ENCODE measurements at regions not wholly inside any gene's neighbourhood (a gene's known extent, or its start where the extent isn't known, plus 50 kb on each side); places are given as distances from the start of the nearest gene placed in this dataset.
A peak's percentile ranks its signal among the peaks of the same experiment; 100 is the strongest.
"Not testable (repeated sequence)": the region's sequence is repeated elsewhere in the genome, so short reads cannot be mapped to it uniquely, and the experiment has no call there.

DNA sequence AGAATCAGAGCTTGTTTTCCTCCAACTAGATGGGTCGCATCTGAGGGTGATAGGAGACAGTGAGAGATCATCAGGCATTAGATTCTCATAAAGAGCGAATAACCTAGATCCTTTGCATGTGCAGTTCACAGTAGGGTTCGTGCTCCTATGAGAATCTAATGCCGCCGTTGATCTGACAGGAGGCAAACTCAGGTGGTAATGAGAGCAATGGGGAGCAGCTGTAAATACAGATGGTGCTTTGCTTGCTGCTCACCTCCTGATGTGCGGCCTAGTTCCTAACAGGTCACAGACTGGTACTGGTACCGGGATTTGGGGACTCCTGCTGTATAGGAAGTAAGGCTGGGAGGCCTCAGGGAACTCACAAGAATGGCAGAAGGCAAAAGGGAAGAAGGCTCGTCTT lies 276.5 kb downstream of the FAT4 start:
- DNase-seq = no peak

DNA sequence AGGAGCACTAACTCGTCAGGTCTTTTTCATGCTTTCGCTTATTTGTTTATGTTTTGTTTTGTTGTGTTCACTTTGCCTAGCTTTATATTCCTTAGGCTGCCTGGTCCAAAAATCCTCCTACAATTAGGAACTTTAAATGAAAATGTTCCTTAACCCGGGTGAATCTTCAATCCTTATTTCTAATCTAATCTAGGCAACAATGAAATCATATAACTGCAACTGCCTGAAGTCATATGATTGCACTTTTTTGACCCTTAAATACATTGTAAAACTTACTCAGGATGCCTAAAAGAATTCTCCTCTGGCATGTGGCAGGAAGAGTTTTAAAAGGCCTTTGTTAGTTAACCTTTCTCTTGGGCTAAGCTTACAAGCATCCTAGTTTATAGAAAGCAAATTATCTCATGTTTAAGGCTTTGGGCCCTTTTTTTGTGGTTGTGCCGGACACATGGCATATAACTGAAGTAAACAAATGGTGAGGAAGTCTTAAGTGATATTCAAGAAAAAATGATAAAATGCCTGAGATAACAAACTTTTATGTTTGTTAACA lies 279.4 kb downstream of the FAT4 start:
- no peak for DNase-seq

DNA sequence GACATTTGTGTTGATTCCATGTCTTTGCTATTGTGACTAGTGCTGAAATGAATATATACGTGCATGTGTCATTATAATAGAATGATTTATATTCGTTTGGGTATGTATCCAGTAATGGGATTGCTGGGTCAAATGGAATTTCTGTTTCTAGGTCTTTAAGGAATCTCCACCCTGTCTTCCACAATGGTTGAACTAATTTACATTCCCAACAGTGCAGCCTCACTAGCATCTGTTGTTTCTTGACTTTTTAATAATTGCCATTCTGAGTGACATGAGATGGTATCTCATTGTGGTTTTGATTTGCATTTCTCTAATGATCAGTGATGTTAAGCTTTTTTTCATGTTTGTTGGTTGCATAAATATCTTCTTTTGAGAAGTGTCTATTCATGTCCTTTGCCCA lies 291.2 kb downstream of the FAT4 start:
- not testable (repeated sequence) for DNase-seq

DNA sequence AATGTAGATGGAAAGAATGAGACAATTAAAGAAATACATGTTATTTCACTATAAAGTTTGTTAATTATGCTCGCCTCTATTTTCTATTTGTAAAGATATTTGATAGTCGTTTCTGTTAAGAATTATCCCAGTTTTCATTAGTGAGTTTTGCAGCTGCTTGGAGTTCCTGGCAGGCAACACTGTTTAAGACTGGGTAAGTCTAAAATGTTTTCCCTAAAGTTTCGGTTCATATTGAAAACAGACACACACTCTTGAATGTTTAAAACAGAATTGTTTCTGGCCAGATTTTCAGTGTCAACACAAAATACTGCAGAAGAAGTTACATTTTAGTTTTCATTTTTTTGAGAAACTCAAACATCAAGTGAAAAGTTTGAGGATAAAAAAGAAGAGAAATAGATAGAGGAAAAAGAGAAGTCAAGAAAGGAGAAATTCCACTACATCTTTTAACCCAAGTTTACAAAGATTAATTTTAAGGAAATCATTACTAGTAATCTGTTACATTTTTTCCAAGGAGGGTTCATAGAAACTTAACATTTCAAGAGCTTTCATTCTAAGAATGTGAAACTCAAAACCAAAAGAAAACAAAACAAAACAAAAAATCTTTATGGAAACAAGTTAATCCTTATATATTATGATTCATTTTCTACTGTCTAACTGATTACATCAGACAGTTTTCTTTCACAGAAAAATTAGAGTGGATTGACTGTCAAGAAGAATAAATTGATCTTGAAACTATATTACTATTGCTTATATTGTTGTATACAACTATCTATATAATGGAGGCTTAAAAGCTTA lies 305.5 kb downstream of the FAT4 start:
- DNase-seq = no peak

DNA sequence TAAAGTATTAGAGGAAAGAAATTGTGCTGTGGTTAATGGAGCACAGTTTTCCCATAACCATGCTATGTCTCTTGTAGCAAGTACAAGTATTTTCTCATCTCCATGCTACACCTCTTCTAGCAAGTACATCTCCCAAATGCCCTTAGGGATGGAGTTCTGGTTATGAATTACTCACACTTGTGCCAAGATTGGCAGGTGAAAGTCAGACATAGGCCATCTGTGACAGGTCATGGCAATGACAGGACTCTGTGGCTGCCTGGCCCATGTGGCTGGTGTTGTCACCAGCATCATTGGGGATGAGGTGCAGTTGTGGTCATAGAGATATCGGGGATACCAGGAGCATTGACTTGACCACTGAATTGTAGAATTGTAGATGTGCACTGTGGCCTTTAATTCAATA lies 310.2 kb downstream of the FAT4 start:
- no peak for DNase-seq

DNA sequence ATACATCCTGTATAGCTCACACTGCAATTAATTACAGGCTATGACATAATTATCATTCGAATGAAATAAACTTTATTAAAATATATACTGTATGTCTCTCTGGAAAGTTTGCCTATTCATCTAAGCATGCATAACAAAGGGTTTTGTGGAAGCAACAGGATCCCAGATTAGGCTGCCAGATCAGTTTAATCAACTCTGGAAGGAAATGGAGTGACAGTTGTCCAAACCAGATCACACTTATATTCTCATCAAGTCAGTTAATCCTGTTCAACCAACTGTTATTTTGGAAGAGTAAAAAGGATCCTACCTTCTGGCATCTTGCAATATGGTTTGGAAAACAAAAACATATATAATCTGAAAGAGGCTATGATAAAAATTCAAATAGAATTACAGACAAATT lies 312.2 kb downstream of the FAT4 start:
- DNase-seq = no peak

DNA sequence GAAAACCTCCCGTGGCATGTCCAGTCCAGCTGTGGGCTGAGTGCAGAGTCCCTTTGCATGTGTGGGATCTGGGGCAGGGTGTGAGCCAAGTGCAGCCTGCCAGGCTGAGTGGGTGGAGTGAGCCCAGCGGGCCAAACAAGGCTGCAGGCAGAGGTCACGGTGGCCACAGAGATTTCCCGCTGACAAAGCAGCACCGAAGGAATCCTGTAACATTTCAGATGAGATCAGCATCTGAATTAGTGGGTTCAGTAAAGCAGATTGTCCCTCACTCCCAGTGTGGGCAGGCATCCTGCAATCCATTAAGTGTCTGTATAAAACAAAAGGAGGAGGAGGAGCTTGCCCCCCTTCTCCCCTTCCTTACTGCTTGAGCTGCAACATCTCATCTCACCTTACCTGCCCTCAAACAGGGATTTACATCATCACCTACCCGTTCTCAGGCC lies 324.4 kb downstream of the FAT4 start:
- no peak for DNase-seq

DNA sequence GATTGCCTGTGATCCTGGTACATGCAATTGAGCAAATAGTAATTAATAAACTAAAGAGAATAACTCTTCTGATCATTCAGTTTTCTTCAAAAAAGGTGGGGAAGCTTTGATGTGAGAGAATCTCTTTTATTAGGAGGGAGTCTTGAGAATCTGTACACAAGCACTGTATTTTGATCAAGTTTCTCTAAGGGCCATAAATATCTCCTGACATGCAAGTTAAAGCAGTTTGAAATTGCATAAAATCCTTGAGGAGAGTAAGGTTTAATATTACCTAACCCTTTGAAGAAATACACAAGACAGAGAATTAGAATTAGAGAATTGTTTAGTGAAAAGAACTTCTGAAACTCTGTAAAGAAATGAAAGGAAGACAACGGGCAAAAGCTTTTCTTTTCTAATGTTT lies 326.9 kb downstream of the FAT4 start:
- DNase-seq = peak; percentile 36

DNA sequence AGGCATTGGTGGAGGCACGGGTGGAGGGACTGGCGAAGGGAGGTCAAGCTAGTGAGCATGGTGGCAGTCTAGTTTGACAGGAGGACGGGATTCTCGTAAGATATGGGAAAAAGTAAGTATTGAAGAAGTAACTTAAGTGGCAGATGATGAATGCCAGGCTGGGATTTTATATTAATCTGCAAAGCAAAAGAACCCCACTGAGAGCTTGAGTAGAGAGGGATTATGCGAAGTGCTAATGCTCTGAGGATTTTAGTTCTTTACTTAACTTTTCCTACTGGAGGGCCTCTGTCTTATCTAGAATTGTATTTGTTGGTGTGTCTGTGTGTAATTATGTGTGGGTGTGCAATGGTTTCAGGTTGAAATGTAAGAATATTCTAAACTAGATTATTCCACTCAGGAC lies 327.9 kb downstream of the FAT4 start:
- no peak for DNase-seq

DNA sequence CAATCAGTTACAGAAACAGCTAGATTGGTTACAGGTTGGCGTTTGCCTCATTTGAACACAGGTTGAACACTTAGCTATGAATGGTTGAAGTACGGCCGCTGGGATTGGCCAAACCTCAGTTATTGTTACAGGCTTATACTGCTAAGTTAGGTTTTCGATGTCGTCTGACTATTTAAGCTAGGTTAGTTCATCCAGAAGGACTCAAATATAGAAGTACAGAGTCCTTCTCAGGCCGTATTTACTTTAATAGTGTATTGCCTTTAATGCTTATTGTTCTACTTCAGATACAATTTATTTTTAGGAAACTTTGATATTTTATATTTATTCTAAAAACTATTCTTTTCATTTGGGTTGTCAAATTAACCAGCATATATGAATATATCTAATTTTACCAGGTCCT lies 334.7 kb downstream of the FAT4 start:
- DNase-seq = no peak

DNA sequence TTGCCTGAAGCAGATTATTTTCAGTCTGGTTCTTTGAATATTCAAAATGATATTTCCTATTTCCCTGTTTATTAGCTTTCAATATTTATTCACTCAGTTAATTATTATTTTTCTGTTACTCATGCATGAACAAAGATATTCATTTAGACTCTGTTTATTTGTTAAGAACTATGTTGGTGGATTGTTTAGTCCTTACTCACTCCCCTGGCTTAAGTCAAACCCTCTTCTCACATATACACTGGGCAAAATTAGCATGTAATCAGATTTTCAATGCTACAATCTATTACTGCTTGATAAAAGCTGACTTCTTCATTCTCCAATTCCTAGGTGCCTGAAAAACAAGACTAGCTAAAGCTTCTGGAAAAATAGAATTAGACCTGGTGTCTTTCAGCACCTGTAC lies 335.8 kb downstream of the FAT4 start:
- DNase-seq = no peak

DNA sequence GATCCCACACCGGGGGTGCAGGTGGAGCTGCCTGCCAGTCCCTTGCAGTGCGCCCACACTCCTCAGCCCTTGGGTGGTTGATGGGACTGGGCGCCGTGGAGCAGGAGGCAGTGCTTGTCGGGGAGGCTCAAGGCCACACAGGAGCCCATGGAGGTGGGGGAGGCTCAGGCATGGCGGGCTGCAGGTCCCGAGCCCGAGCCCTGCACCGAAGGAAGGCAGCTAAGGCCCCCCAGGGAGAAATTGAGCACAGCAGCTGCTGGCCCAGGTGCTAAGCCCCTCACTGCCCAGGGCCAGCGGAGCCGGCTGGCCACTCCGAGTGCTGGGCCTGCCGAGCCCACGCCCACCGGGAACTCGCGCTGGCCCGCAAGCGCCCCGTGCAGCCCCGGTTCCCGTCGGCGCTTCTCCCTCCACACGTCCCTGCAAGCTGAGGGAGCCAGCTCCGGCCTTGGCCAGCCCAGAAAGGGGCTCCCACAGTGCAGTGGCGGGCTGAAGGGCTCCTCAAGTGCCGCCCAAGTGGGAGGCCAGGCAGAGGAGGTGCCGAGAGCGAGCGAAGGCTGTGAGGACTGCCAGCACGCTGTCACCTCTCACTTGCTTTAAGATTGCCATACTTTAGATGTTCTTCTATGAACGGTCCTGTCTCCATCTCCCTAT lies 337.1 kb downstream of the FAT4 start:
- not testable (repeated sequence) for DNase-seq

DNA sequence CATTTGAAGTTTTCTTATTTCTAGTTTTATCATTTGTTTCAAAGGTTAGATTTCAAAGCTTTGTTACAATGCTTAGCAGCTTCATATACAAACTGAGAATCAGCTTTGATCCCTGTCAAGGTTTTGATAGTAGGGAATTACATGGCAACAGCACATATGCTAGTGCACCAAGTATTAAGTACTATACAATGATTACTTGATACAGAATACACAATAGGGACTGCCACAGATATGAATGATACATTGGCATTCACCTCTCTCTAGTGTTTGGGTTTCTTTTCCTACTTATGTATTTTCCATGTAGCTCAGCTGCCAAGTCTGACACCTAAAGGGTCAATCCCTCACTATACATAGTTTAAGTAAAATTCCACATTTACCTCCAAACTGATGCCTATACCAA lies 344.0 kb downstream of the FAT4 start:
- DNase-seq = no peak

DNA sequence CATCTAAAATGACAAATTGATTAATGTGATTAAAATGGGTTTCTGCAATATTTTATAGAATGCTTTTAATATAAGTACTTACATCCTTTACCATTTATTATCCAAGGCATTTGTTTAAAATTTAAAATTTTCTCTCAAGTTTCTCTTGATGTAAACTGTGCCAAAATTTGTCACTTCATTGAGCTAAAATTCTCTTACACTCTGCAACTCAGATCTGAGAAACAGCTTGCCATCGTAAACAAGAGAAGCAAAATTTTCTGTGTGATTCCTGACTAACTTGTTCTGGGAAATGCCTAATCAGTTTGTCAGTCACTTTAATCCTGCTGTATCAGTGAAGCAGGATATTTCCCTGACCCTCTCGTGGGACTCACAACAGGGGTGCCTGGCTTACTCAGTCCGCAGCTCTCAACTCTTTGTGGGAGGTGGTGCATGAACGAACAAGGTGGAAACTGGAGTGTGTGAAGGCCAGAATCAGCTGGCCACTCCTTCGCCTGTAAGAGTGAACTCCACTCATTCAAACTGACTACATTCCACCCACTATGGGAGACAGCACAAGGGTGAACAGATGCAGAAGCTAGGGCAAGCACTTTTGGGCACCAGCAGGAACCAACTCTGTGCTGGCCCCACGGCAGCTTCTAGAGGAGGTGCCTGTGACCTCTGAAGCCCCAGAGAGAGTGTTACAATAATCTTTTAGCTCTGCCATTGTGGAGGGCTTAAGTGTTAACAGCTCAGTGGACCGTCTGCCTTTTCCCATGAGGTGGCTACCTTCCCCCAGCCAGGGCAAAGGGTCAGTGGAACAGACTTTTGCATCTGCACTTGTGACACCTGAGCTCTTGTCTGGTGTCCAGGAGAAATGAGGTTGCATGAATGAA lies 349.4 kb downstream of the FAT4 start:
- DNase-seq = no peak

DNA sequence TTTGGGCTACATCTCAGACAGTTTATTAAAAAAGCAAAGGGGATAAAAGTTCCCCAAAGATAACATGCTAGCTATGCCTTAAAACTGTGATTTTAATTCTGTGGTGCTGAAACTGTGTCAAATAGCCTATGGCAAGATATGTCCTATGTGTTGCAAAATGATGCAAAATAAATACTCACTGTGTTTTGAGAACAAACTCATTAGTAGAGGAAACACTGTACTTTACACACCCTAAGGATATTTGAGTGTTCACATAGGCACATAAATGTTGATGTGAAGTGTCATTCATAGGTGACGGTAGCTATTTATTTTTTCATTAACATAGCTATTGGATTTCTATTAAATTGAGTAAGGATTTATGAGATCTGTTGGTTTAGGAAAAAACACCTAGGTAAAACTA lies 351.9 kb downstream of the FAT4 start:
- no peak for DNase-seq

DNA sequence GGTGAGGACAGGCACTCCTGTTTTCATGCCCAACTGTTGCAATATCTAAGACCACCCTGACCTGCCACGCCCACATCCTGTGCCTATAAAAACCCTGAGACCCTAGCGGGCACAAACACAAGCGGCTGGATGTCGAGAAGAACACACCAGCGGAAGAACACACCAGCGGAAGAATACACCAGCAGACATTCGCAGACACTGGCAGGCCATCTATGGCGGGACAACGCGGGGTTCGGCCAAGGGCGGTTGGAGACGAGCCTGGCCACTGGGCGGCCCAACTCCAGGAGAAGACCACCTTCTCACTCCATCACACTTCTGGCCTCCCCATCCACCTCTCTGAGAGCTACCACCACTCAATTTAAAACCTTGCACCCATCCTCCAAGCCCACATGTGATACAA lies 361.4 kb downstream of the FAT4 start:
- DNase-seq = no peak

DNA sequence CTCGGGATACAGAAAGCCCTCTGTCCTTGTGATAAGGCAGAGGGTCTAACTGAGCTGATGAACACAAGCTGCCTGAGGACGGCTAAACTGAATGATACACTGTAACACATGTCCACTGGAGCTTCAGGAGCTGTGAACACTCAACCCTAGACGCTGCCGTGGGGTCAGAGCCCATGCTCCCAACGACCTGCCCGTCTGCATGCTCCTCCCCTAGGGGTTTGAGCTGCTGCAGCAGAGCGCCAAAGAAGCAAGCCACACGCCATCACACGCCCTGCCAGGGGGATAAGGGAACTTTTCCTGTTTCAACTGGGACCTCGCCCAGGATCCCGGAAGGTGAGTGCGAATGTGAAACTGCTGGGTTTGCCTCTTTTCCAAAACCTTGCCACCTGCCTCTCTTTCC lies 361.8 kb downstream of the FAT4 start:
- DNase-seq = no peak

DNA sequence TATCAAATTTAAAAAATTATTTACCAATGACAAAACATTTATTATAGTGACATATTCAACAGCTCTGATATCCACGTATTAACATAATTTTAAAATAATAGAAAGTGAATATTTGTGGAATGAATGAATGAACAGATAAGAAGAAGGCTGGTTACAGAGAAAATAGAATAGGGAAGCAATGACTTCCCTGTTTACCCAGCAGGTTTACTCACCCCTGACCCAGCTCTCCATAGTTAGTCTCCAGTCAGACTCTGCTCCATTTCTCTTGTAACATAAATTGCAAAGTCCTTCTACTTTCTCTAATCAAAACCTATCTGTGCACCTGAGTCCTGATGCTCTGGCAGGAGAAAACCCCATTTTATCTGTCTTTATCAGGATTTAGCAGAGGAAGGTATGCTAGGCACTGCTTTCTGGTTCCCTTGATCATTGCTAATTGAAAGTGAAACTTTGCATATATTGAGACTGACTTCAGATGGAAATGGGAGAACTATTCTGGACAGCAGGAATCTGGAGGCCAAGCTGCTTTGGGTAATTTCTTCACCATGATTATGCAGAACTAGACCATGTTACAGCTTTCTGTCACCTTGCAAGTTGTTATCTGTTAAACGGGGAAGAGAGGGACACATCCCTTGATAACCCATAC lies 363.0 kb downstream of the FAT4 start:
- no peak for DNase-seq

DNA sequence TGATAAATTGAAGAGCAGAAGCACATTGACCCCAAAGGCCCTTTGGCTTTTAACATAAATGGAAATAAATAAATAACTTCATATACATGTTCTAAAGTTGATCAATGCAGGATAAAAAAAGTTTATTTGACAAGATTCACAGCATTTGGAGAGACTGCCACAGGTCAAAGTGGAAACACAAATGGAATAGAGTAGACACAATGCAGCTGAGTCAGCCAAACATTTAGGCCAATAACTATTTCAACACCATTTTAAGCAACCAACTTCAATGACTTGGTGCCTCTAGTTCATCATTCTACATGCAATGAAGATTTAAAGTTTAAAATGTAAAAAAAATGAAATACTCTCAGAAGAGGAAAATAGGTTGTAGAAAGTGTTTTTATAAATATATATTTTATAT lies 365.2 kb downstream of the FAT4 start:
- no peak for DNase-seq

DNA sequence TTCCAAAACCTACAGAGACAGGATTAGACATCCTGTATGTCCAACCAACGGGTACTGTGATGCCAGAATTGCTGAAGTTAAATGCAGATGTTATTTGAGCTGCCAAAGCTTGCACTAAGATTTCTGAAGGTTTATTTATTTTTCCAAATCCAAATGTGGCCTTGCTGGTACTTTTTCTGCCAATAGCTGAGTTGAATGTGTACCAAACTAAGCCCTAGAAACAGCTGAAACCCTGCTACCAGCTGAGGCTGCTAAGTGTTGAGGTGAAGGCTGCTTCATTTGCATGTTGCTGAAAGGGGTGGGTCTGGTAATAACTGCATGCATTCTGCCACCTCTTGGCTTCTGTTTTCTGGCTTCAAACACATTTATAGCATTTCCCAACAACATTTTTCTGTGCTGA lies 366.5 kb downstream of the FAT4 start:
- no peak for DNase-seq

DNA sequence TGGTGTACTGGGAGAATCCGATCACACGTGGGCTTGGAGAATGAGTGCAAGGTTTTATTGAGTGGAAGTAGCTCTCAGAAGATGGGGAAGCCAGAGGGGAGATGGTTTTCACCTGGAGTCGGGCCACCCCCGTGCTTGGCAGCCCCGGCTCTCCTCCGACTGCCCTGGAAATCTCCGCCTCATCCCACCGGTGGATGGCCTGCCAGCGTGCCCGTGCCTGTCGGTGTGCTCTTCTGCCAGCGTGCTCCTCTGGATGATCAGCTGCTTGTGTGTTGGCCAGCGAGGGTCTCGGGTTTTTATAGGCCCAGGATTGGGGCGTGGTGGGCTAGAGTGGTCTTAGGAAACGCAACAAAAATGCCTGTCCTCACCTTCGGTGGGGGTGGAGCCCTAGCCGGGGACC lies 368.0 kb downstream of the FAT4 start:
- no peak for DNase-seq

DNA sequence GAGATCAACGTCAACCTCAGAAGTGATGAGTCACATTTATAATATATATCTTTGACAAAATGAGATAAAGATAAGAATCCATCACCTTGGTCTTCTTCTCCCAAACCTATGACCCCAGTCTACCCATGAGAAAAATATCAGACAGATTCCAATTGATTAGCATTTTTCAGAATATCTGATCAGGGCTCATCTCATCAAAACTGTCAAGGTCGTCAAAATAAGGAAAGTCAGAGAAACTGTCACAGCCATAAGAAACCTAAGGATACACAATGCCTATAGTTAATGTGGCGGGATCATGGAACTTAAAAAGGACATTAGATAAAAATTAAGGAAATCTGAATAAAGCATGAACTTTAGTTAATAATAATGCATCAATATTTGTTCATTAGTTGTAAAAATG lies 374.1 kb downstream of the FAT4 start:
- no peak for DNase-seq
